GM23248 (cell line): ENCODE measurements at regions not wholly inside any gene's neighbourhood (a gene's known extent, or its start where the extent isn't known, plus 50 kb on each side); places are given as distances from the start of the nearest gene placed in this dataset.

ENCODE experiments used
- EZH2 ChIP-seq: fragments of 200-600 bp; sonication (generic); IDR thresholded peaks from 2 replicates; pipeline ENCODE4 v1.6.1; 2018; ENCODE audit warnings: antibody characterized with exemption, mild to moderate bottlenecking; ENCODE audit not compliant: insufficient read depth, poor library complexity, severe bottlenecking
- EZH2phosphoT487 ChIP-seq: fragments of 200-600 bp; sonication (generic); IDR thresholded peaks from 2 replicates; pipeline ENCODE4 v1.6.1; 2018; ENCODE audit warnings: antibody characterized with exemption, moderate library complexity, mild to moderate bottlenecking, low read depth; ENCODE audit not compliant: insufficient read depth

- TF ChIP-seq EZH2, result no peak
- TF ChIP-seq EZH2phosphoT487, result no peak
Measured at GRCh38 chr3:101119535-101119934, 126.3 kb upstream of the ABI3BP start.
